ENCODE measurements at regions not wholly inside any gene's neighbourhood (a gene's known extent, or its start where the extent isn't known, plus 50 kb on each side); places are given as distances from the start of the nearest gene placed in this dataset.
A peak's percentile ranks its signal among the peaks of the same experiment; 100 is the strongest.

GRCh38 chr12:94039914-94040313, 108.5 kb upstream of the PLXNC1 start:
- FAIRE-seq, result no peak
- DNase-seq (ENCODE audit: low read depth), result no peak
- H3K36me3 Mint-ChIP-seq (ENCODE audit: low read depth, unreplicated experiment), result no peaks in the 10 kb centered on the region

GRCh38 chr12:94041850-94042249, 106.5 kb upstream of the PLXNC1 start:
- Mint-ChIP-seq H3K36me3 (ENCODE audit: low read depth, unreplicated experiment) (no peaks in the 10 kb centered on the region), H3K9me3 (ENCODE audit: unreplicated experiment) (peaks cover 9% of the 10 kb centered on the region), H3K4me1 (ENCODE audit: low read depth, unreplicated experiment) (no peaks in the 10 kb centered on the region), H3K27me3 (ENCODE audit: low read depth, unreplicated experiment) (peaks cover 6% of the 10 kb centered on the region), H3K27ac (ENCODE audit: unreplicated experiment) (no peak overlapping the region), H3K4me3 (ENCODE audit: unreplicated experiment) (no peak overlapping the region)
- no peak for TF ChIP-seq EZH2 (IDR thresholded peaks at IDR 0.05; ENCODE audit: insufficient read depth, low read length)
- TF ChIP-seq CTCF (IDR thresholded peaks at IDR 0.05; ENCODE audit: insufficient read depth, low read depth, low read length), result no peak
- Histone ChIP-seq H3K9ac (ENCODE audit: low read length) (no peak overlapping the region), H3K79me2 (ENCODE audit: insufficient read depth, low read length) (no peaks in the 10 kb centered on the region), H3K4me1 (ENCODE audit: insufficient read depth, low read length) (no peaks in the 10 kb centered on the region), H2AFZ (ENCODE audit: low read depth, low read length) (peak overlapping the region; percentile 47), H3K9me3 (ENCODE audit: insufficient read depth, low read depth, low read length) (no peaks in the 10 kb centered on the region), H4K20me1 (ENCODE audit: insufficient read depth, low read length) (no peaks in the 10 kb centered on the region), H3K27ac (ENCODE audit: low read depth, low read length) (no peak overlapping the region), H3K36me3 (ENCODE audit: insufficient read depth, low read length) (no peaks in the 10 kb centered on the region), H3K27me3 (ENCODE audit: insufficient read depth, low read length) (no peaks in the 10 kb centered on the region), H3K4me2 (ENCODE audit: low read length) (no peak overlapping the region), H3K4me3 (ENCODE audit: insufficient read depth, low read depth, low read length) (no peak overlapping the region)
- DNase-seq (ENCODE audit: low read depth) (no peak), FAIRE-seq (no peak)

More at GRCh38 chr12:94039914-94040313, 108.5 kb upstream of the PLXNC1 start:
- no peaks in the 10 kb centered on the region for H3K4me1 Mint-ChIP-seq (ENCODE audit: low read depth, unreplicated experiment)
- no peaks in the 10 kb centered on the region for H3K4me1 ChIP-seq (ENCODE audit: insufficient read depth, low read length)
- H3K4me2 ChIP-seq (ENCODE audit: low read length), result no peak overlapping the region
- H3K27me3 Mint-ChIP-seq (ENCODE audit: low read depth, unreplicated experiment), result peaks cover 6% of the 10 kb centered on the region
- H3K9ac ChIP-seq (ENCODE audit: low read length), result no peak overlapping the region
- H3K36me3 ChIP-seq (ENCODE audit: insufficient read depth, low read length), result no peaks in the 10 kb centered on the region
- H3K4me3 ChIP-seq (ENCODE audit: insufficient read depth, low read depth, low read length), result no peak overlapping the region
- H3K4me3 Mint-ChIP-seq (ENCODE audit: unreplicated experiment), result no peak overlapping the region
- no peak overlapping the region for H2AFZ ChIP-seq (ENCODE audit: low read depth, low read length)
- H4K20me1 ChIP-seq (ENCODE audit: insufficient read depth, low read length), result no peaks in the 10 kb centered on the region
- no peak for TF ChIP-seq CTCF (IDR thresholded peaks at IDR 0.05; ENCODE audit: insufficient read depth, low read depth, low read length)
- no peak for TF ChIP-seq EZH2 (IDR thresholded peaks at IDR 0.05; ENCODE audit: insufficient read depth, low read length)
- no peak overlapping the region for H3K27ac Mint-ChIP-seq (ENCODE audit: unreplicated experiment)
- H3K27me3 ChIP-seq (ENCODE audit: insufficient read depth, low read length), result no peaks in the 10 kb centered on the region
- no peaks in the 10 kb centered on the region for H3K9me3 ChIP-seq (ENCODE audit: insufficient read depth, low read depth, low read length)
- H3K79me2 ChIP-seq (ENCODE audit: insufficient read depth, low read length), result no peaks in the 10 kb centered on the region
- H3K9me3 Mint-ChIP-seq (ENCODE audit: unreplicated experiment), result peaks cover 10% of the 10 kb centered on the region
- H3K27ac ChIP-seq (ENCODE audit: low read depth, low read length), result no peak overlapping the region

GRCh38 chr12:94042321-94042720, 106.1 kb upstream of the PLXNC1 start:
- Histone ChIP-seq H2AFZ (ENCODE audit: low read depth, low read length) (peak overlapping the region; percentile 47), H3K4me1 (ENCODE audit: insufficient read depth, low read length) (no peaks in the 10 kb centered on the region), H3K27me3 (ENCODE audit: insufficient read depth, low read length) (no peaks in the 10 kb centered on the region), H3K79me2 (ENCODE audit: insufficient read depth, low read length) (no peaks in the 10 kb centered on the region), H3K9ac (ENCODE audit: low read length) (no peak overlapping the region), H3K4me3 (ENCODE audit: insufficient read depth, low read depth, low read length) (no peak overlapping the region), H4K20me1 (ENCODE audit: insufficient read depth, low read length) (no peaks in the 10 kb centered on the region), H3K9me3 (ENCODE audit: insufficient read depth, low read depth, low read length) (no peaks in the 10 kb centered on the region), H3K36me3 (ENCODE audit: insufficient read depth, low read length) (no peaks in the 10 kb centered on the region), H3K4me2 (ENCODE audit: low read length) (no peak overlapping the region), H3K27ac (ENCODE audit: low read depth, low read length) (no peak overlapping the region)
- no peak overlapping the region for H3K27ac Mint-ChIP-seq (ENCODE audit: unreplicated experiment)
- H3K27me3 Mint-ChIP-seq (ENCODE audit: low read depth, unreplicated experiment), result peaks cover 6% of the 10 kb centered on the region
- H3K9me3 Mint-ChIP-seq (ENCODE audit: unreplicated experiment), result peaks cover 9% of the 10 kb centered on the region
- H3K4me1 Mint-ChIP-seq (ENCODE audit: low read depth, unreplicated experiment), result no peaks in the 10 kb centered on the region
- no peaks in the 10 kb centered on the region for H3K36me3 Mint-ChIP-seq (ENCODE audit: low read depth, unreplicated experiment)
- DNase-seq (ENCODE audit: low read depth) (no peak), FAIRE-seq (no peak)
- H3K4me3 Mint-ChIP-seq (ENCODE audit: unreplicated experiment), result no peak overlapping the region
- TF ChIP-seq EZH2 (IDR thresholded peaks at IDR 0.05; ENCODE audit: insufficient read depth, low read length) (no peak), CTCF (IDR thresholded peaks at IDR 0.05; ENCODE audit: insufficient read depth, low read depth, low read length) (no peak)
